GM12873 (cell line): ENCODE measurements at regions not wholly inside any gene's neighbourhood (a gene's known extent, or its start where the extent isn't known, plus 50 kb on each side); places are given as distances from the start of the nearest gene placed in this dataset.

ENCODE experiments used
- CTCF ChIP-seq: IDR thresholded peaks from 2 replicates; pipeline ENCODE4 v1.5.1; 2012; ENCODE audit warnings: low read depth, mild to moderate bottlenecking, moderate library complexity, low read length, control low read depth; ENCODE audit not compliant: insufficient read depth; ENCODE audit errors: missing control alignments

DNA sequence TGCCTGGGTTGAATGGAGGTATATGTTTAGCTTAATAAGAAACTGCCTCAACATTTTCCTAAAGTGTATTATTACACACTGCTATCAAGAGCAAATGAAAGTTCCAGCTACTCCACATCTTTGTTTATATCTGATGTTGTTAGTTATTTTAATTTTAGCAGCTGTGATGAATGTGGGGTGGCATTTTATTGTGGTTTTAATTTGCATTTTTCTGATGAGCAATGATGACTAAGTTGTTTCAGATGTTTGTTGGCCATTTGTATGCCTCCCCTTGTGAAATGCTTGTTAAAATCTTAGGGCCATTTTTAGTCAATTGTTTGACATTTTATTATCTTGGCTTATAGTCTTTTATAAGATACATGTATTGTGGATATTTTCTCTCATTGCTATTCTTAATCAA is 260.4 kb upstream of the SLCO3A1 start:
- TF ChIP-seq CTCF: no peak

DNA sequence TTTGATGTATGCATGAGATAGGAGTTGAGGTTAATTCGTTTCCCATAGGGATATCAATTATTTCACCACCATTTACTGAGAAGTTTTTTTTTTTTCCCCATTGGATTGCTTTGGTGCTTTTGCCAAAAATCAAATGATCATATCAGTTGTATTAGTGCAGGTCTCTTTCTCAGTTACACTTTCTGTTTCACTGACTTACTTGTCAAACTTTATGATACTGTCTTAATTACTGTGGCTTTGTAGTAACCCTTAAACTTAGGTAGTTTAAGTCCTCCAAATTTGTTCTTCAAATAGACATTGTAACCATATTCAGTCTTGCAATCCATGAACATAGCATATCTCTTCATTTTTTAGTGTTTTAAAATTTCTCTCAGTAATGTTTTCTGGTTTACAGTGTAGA is 259.9 kb upstream of the SLCO3A1 start:
- TF ChIP-seq CTCF: no peak

GRCh38 chr15:91599261-91599660 is 254.2 kb upstream of the SLCO3A1 start:
- no peak for TF ChIP-seq CTCF

DNA sequence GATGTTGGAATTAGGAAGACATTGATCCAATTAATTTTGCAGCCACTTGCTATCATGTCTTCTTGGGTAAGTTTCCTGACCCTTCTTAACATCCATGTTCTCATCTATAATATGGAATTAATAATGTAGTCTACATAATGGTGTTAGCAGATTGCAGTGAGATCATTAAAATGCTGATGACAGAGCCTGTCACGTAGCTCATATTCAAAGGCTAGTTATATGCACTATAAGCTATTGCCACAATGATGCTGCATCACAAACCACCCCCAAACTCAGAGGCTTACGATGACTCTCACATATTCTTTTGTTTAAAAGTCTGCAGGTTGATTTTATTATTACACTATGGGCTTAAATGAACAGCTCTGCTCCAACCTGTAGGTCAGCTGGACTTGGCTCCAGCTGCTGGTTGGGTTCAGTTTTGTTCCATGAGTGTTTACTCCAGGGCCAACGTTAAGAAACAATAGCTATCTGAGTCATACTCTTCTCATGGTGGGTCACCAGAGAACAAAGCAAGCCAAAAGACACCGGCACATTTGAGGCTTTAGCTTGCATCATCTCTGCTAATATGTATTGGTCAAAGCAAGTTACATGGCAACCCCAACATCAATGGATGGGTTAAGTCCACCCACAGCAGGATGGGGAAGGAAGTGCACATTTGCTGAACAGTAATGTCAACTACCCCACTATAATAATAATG is 250.0 kb upstream of the SLCO3A1 start:
- TF ChIP-seq CTCF: no peak

DNA sequence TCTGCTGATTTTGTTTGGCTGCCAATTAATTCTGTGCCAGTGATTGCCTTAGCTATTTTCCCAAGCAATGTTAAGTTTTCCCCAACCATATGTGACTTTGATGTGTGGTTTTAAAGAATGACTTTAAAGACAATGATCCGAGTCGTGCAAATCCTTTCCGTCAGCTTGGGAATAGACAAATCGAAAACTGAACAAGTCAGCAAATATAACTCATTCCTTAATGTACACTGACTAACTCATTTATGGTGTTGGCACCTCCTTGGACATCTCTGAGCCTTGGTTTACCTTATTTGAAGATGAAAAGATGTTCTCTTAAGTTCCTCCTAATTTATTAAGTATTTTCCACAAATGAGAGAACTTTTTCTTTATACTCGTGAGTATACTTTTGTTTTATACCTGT is 249.4 kb upstream of the SLCO3A1 start:
- no peak for TF ChIP-seq CTCF

DNA sequence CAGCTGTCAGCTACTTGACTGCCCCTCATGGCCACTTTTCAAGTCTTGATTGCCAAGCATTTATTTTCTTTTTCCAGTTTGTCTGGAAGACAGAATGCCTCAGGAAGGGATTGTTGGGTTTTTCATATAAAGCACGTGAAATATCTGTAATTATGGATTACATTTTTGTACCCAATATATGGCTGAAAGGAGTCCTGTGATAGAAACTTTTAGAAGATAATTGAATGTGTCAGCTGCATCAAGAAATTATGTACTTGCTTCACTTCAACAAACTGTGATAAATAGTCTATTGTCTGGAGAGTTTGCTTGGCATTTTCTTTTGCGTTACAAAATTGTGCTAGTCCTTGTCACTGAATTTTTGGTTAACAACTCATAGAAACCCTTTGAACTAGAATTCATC is 247.9 kb upstream of the SLCO3A1 start:
- no peak for TF ChIP-seq CTCF

DNA sequence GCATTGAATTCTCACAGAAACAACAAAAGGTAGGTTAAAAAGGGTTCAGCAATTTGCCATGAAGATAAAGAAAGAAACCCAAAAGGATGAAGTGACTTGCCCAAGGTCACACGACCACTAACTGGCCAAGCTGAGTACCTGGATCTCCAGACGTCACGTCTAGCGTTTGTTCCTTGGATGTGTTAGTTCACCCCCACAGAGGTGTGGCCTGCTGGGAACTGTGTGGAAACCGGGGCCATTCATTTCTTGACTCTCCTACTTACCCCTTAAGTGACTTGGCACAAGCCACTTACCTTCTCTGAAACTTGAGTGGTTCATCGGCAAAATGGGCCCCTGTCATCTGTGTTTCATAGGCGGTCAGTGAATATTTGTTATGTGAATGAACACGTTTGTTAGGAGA is 244.3 kb upstream of the SLCO3A1 start:
- TF ChIP-seq CTCF: no peak
